Right hindlimb (tissue), 1 donor: ENCODE measurements at regions not wholly inside any gene's neighbourhood (a gene's known extent, or its start where the extent isn't known, plus 50 kb on each side); places are given as distances from the start of the nearest gene placed in this dataset.

Experiments used
- DNase-seq: peaks from one replicate; pipeline ENCODE4 v3.0.0-alpha.2; 2018

DNA sequence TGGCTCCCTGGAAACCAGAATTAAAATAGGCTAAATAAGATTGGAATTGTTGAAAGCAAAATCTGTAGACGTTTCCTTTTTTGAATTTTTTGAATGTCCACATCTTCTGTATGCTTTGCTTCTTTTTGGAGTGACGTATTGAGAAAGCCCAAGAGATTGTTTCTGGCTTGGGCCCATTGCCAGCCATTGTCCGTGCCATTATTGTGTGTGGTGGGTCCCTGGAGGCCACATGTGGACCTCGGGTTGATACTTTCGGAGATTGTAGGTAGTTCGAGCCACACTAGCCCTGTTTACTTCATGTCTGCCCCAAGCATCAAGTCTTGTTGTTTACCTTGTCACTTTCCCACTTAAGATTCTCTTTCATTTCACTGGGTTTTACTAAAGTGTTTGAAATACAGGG is 106.0 kb downstream of the PALM2AKAP2 start:
- no peak for DNase-seq

DNA sequence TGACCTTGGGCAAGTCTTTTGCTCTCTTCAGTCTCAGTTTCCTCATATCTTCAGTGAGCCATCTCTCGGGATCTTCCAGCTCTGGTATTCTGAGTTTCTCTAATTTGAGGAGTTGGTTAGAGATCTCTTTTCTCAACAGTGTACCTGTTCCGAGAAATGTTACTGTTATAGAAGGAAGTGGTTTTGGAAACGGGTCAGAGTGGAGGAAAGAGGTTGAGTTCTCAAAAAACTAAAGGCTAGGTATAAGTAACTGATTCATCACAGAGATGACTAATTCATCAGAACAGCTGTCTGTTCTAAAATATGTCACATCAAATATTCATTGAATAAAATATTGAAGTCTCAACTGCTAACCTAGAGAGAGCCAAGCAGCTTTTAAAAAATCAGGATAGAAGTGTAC is 106.6 kb downstream of the PALM2AKAP2 start:
- DNase-seq: no peak

DNA sequence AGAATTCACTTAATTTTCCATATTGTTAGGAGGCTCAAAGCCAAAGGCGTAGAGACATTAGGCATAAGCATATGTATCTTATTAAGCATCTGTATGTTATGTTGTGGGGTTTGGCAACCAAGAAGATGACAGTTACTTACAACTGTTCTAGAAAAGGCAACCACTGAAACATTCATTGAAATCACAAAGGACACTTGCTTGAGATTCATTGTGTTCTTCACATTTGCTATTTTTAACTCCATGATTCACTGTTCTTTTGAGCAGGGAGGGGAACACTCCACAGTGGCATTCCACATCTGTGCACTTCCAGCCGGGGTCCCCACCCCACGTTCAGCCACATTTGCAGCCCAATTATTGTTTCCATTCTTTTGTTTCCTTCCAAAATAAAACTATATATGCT is 107.1 kb downstream of the PALM2AKAP2 start:
- peak; percentile 51 for DNase-seq

DNA sequence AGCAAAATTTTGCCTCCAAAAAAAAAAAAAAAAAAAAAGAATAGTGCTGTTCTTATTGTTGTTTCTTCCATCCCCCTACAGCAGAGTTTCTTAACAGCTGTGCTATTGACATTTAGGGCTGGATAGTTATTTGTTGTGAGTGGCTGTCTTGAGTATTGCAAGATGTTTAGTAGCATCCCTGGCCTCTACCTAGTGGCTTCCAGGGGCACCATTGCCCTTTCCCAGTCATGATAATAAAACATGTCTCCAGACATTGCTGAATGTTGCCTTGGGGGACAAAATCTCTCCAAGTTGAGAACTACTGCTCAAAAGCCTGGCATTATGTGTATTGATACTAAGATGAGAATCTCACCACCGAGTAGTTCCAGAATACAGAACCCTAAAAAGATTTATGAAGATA is 108.7 kb downstream of the PALM2AKAP2 start:
- DNase-seq: no peak

DNA sequence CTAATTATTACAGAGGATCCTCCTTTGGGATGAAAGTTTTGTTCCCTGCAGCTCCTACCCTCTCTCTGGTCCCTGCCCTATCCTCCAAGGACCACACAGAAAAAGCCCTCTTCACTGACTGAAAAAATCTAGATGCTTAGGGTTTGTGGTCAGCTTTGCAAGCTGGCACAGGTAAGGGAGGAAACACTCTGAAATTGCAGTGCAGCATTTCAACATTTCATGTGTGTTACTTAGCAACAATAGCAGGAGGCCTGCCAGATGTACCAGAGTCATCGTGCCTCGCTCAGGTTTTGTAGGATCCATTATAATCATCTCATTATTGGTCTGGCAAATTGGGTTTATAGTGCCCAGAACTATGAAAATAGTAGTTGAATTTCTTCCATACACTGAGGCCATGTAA is 109.5 kb downstream of the PALM2AKAP2 start:
- DNase-seq: no peak

DNA sequence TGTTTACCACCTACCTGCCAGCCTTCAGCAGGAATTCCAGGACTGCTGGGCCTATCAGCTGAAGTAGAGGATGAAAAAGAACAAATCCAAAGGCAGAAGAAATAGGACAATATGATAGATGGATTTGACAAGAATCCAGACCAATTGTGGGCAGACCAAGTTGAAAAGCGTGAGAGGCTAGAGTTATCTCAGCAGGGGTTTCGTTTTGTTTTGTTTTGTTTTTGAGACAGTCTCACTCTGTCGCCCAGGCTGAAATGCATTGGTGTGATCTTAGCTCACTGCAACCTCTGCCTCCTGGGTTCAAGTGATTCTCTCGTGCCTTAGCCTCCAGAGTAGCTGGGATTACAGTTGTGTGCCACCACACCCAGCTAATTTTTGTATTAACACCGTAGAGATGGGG is 113.2 kb downstream of the PALM2AKAP2 start:
- DNase-seq: no peak

DNA sequence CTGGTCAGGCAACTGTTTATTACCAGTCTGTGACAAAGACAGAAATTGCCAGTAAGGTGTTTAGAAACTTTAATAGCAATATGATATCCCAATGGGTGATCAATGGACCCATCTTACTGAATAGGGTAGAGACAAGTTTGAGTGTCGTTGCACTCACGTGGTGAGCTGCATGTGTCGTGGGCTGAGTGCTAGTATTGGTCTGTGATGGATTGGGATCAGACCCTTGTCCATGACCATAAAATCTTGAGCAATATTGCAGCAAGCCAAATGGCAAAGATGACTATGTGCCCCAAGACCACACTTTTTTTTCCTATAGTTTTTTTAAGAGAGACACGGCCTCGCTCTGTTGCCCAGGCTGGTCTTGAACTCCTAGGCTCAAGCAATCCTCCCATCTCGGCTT is 114.5 kb downstream of the PALM2AKAP2 start:
- no peak for DNase-seq

DNA sequence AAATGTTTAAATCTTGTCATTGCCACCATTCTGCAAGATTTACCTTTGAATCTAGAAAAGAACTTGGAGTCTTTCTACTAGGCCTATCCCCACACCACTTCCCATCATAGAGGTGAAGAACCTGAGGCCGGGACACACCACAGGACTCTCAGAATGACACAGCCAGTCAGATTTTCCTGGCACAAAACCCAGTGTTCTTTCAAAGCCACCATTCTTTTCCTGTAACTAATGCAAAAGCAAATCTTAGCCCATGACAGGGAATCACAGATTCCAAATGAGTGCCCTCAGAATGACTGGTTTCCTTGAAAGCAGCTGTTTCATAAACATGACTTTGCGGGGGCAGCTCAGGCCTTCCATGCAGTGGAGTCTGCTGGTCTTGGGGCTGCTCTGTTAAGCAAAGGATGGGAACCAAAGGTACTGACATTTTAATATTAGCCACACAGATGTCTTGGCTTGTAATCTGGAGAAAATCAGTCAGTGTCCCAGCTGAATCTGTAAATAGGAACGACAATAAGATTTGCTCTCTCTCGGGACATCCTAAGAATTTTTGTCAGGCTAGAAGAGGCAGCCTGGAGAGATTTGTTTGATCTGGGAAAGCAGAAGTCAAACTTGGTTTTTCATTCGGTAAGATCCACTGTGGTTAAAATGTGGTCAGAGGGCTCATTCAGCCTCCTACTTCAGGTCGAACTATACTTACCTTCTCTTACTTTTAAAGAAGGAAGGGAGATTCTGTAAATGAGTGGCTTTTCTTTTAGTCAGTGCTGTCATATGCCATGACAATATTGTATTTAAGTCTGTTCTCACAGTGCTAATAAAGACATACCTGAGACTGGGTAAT is 115.1 kb downstream of the PALM2AKAP2 start:
- peak; percentile 64 for DNase-seq

DNA sequence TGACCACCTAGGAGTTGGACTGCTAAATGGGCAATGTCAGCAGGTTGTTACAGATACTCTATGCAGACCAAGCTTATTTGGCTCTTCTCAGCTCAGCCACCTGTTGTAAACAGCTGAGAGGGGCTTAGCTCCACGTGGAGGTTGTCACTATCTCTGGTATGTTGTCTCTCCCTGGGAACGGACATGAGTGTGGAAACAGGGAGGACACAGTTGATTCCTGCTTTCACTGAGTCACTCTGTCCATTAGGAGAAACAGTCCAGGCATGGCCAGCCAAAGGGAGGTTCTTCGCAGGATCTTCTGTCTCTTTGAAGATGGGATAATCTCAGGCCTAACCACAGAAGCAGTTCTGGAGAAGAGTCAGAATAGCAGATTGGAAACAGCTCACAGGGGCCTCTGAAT is 121.2 kb downstream of the PALM2AKAP2 start:
- DNase-seq: peak; percentile 76

DNA sequence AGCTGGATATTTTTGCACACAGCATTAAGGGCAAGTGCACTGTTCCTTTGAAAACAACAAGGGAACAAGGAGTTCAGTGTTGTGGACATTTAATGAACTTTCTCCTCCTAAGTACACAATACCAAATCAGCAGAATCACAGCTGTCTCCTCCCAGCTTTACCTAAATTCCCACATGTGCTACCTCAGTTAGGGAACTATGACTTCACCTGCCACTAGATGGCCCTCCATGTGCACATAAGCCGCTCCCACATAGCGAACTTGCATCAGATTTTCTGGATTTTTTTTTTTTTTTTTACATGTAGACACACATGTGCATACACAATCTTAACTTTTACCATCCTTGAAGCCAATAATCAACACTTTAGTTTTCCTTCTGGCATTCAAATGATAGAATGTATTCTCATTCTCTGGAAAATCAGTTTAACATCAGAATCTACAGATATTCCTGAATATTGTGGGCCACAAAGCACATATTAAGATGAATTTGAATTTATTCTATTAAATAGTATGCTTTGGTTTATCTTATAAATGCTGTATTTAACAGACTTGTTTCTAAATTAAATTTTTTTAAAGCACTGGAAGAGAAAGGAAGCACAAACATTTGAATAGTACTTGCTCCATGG is 123.6 kb downstream of the PALM2AKAP2 start:
- DNase-seq: peak; percentile 71

DNA sequence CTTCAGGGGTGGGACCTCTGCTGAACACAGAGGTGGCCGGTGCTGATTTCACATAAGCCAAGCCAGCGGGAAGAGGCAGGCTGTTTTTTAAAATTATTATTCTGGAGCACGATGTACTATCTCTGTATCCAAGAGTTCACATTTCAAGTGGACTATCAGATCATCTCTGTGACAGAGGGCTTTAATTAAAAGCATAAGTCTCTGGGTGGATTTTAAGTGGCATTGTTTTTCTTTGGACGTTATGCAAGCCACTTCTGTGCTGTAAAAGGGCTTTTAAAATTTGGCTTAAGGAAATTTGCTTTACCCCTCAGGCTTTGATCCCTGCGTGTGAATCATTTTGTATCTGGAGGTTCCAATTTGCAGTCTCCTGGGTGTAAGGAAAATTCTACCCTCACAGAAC is 124.7 kb downstream of the PALM2AKAP2 start:
- DNase-seq: no peak

DNA sequence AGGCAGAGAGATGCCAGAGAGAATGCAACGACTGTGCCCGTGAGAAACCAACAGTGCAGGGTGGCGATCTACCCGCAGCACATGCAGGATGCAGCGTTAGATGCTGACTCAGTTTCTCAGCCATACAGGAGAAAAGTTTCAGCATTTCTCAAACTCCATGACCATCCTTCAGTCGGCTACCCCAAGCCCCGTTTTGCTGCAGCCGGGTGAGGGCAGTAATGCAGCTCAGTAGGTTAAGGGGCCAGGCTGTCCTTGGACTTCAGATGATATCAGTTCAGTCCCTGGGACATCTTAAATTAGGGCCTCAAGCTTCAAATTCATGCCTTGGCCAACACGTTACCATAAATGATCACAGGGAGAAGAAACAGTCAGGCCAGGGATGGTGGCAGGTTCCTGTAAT is 125.5 kb downstream of the PALM2AKAP2 start:
- no peak for DNase-seq

DNA sequence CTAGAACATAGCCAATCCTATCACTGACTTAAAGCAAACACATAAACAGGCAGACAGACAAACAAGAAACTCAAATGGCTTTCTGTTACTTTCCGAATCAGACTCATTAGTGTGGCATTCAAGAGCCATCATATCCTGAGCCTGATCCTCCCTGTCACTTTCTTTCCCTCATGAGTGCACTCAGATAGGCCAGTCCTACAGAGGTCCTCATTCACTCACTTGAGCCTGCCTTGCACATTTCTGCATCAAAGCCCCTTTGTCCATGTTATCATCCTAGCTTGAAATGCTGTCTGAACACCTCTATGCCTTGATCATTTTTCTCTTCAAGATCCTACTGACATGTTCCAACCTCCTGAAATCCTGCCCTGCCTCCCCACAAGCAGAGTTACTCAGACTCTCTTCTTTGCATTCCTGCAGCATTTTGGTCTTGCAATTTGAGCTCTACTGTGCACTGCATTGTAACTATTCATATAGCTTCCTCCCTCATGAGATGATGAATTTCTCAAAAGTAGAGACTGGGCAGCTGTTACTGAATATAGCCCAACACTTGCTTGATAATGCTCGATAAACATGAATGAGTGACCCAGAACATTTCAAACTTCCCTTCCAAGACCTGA is 126.9 kb downstream of the PALM2AKAP2 start:
- no peak for DNase-seq

DNA sequence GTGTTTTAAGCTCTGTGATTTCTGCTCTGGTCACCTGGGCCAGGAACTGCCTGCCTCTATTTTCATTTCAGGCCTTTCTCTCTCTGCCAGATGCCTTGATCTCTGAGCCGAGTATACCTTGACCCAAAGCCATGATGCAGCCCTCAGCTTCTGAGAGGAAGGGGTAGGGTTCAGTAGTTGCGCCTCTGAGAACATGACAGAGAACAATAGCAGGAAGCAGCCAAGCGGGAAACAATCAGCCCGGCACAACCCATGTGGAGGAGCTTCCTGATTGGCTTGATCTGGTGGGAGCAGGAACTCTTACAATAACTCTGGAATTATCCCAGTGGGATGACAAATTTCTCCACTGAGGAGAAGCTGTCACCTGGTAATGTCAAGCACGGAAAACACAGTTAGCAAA is 127.4 kb downstream of the PALM2AKAP2 start:
- DNase-seq: no peak

DNA sequence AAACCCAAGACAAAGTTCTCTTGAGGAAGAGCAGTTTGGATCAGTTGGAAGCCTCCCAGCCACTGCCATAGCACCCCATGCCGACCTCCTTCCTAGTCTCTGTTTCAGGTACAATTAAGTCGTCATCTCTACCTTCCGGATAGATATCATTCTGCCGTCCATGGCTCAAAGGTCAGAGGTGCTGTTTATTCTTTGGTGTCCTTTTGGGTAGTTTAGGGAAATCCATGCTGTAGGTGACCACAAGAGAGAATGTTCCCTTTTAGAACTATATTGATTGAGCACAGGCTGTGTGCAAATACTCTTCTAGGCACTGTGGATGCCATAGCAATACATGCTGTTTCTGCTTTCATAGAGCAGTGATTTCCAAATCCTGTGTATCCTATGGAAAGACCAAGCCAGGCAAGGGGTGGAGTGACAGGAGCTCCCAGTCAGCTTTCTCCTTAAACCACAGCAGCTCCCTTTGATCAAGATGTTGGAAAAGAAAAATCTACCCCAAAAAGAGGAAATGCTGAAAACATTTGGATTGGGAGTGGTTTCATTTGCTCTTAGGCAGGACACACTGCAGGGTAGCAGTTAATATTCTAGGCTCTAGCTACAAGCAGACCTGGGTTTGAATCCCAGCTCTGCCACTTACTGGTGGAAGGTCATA is 127.9 kb downstream of the PALM2AKAP2 start:
- DNase-seq: no peak

DNA sequence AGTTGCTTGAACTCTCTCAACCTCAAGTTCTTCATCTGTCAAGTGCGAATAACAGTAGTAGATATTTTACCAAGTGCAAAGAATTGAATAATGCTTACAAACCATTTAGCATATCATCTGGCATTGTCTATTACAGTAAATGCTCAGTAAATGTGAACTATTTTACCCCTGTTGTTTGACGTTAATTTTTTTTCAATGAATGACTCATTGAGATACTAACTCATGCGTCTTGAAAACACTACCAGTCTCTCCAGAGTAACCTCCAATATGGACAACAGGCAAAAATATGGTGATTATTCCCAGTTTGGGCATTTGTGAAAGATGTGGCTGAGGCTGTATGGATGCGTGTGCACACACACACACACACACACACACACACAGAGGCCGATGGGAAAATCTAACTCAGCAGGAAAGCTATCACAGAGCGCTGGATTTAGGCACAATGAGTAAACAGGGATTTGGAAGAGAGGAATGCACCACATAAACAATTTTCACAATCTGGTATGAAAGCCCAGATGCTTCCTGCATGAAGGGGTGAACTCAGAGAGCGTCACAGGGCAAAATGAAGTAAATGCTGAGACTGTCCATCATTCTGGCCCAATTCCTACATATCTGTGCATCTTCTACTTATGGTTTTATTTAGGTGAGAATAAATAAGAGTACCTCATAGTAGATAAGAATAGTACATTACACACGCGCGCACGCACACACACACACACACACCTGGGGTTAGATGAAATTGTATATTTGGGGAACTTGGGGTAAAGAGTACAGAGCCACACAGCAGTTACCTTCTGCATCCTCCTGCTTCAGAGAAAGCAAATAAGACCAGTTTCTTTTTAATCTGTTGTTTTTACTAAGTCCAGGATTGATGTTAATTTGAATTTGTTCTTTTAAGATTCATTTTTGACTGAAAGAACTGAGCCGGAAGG is 128.7 kb downstream of the PALM2AKAP2 start:
- no peak for DNase-seq

DNA sequence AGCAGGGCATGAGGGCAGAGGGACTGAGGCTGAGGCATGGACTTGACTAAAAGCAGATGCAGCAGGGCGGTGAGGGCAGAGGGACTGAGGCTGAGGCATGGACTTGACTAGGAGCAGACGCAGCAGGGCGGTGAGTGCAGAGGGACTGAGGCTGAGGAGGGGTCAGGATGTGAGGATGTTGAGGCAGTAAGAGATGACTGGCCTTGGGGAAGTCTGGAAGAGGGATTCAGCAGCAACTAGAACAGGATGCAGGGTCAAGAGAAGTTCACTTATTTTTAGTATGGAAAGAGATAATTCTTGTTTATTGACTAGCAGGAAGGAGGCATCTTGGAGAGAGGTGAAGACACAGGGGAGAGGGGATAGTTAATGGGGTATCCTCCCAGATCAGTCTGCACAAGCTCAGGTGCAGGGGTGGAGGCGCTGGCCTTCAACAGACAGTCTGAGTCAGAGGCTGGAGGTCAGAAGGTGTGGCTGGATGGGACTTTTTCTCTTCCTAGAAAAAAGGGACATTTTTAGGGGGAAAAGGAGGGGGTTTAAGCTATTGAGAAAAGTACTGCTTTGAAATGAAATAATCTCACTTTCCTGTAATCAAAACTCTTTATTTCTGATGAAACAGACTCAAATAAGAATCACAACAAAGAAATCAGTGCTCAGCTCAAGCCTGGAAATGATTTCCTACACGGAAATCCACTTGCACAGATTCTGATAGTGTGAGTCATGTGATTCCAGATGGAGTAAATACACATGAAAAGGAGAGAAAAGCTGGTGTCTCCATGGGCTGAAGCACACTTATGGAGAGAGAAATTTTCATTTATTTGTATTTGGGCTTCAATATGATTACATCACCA is 130.9 kb downstream of the PALM2AKAP2 start:
- DNase-seq: no peak

DNA sequence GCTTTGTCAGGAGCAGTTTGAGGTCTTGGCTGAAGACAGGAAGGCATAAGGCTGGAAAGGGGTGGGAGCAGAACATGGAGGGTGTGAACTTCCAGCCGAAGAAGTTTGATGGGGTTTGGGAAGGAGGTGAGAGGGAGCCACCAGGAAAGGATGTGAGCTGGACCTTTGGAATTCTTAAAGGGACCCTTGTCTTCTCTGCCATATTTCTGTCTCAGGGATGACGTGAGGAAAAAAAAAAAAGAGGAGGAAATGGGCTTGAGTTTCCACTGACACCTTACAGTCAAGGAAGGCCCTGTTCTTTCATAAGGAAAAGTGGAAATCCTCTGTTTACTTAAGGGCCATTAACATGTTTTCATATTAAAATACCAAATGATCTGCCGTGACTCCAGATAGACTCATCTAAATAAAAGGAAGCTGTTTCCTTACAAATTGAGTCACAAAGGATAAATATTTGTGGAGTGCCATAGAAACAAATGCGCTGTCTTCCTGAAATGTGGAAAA is 132.1 kb downstream of the PALM2AKAP2 start:
- no peak for DNase-seq

DNA sequence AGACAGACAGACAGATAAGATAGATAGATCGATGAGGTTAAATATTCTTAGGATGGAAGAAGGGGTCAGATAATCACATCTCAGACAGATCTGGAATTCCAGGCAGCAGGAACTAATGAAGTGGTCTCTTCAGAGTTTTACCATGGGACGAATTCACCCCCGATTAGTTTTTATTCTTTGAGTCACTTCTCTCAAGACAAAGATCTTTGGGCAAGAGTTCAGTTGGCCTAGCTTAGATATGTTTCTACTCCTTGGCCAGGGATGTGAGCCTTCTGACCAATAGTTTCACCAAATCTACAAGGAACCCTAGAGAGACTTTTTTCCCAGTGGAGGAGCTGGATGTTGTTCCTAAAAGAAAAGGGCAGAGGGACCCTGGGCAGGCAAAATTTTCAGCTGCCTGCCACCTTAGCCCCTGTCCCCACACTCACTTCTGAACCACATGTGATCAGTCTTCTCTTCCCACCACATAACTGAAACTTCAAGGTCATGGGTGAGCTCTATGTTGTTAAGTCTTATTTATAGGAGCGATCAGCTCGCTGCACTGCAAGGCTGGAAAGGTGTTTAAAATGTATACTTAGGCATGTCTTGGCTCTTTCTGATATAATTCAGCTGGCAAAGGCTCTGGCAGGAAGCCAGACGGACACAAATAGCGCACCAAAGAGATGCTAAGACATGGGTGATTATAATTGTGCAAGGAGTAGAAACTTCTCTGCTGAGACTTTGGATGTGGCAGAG is 132.9 kb downstream of the PALM2AKAP2 start:
- no peak for DNase-seq

DNA sequence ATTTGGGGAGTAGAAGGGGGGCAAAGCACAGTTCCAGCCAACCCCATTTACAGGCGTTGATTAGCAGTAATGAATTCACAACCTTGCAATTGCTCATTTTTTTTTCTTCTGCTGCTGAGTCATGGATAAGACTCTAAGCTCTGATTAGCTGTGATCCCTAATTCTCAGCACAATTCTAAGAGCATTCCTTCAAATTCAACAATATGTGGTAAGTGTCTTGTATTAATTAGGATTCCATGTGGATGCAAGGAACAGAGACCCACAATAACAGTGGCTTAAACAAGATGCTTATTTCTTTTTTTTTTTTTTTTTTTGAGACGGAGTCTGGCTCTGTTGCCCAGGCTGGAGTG is 133.4 kb downstream of the PALM2AKAP2 start:
- no peak for DNase-seq
